A549 (cell line): ENCODE measurements at regions not wholly inside any gene's neighbourhood (a gene's known extent, or its start where the extent isn't known, plus 50 kb on each side); places are given as distances from the start of the nearest gene placed in this dataset.

Source experiments
- ATAC-seq, 2 experiments: fragments of 200-7000 bp in 1 of 2; fragments of >200 bp in 1 of 2; cut with Nextera tagmentation in 1 of 2; cut with Tn5 transposase in 1 of 2; 3 replicates each; pipeline versions ENCODE4 v1.8.0 to v1.9.1; 2018 to 2020; ENCODE audit warnings: mild to moderate bottlenecking in 1 of 2, moderate library complexity in 1 of 2
- CTCF ChIA-PET: fragments of 300-600 bp; sonication (Branson Sonifier 250); formaldehyde crosslinking; extraction: SDS; loops from one replicate; lab custom pipeline; 2021; ENCODE audit warnings: antibody characterized with exemption, inconsistent platforms; lab: Yijun Ruan, JAX
- POLR2A ChIA-PET: fragments of 350-600 bp; formaldehyde crosslinking; extraction: SDS; loops from one replicate; lab custom pipeline; 2021; ENCODE audit warnings: antibody characterized with exemption, inconsistent platforms; lab: Yijun Ruan, JAX
- DNase-seq, 2 experiments: peaks; one replicate each; pipeline versions ENCODE4 v3.0.0 to v3.0.0-alpha.2; 2011 to 2016; ENCODE audit warnings: low read depth in 1 of 2, low spot score in 1 of 2
- FAIRE-seq: peaks from 2 replicates; lab custom pipeline; 2011; peaks lifted over from hg19 to GRCh38; lab: Jason Lieb, UNC
- H3K27ac ChIP-seq, 2 experiments: fragments of >200 bp; sonication (Bioruptor Twin); formaldehyde crosslinking; 3 replicates each; pipeline ENCODE4 v1.5.1; 2016 to 2017
- H3K4me1 ChIP-seq: fragments of >200 bp; sonication (Bioruptor Twin); formaldehyde crosslinking; 3 replicates; pipeline ENCODE4 v1.6.1; 2016
- H3K4me2 ChIP-seq: fragments of >200 bp; sonication (Bioruptor Twin); formaldehyde crosslinking; 3 replicates; pipeline ENCODE4 v1.6.1; 2016
- H3K4me3 ChIP-seq: fragments of >200 bp; sonication (Bioruptor Twin); formaldehyde crosslinking; 3 replicates; pipeline ENCODE4 v1.5.1; 2016
- H3K9me3 ChIP-seq: fragments of >200 bp; sonication (Bioruptor Twin); formaldehyde crosslinking; 3 replicates; pipeline ENCODE4 v1.6.1; 2016
- CBX2 ChIP-seq: fragments of 200-600 bp; sonication (generic); IDR thresholded peaks from 2 replicates; pipeline ENCODE4 v1.6.1; 2016; ENCODE audit warnings: low read depth, mild to moderate bottlenecking, borderline replicate concordance
- CTCF ChIP-seq: fragments of >200 bp; sonication (Bioruptor Twin); formaldehyde crosslinking; IDR thresholded peaks from 3 replicates; pipeline ENCODE4 v1.5.1; 2016
- EHF ChIP-seq: fragments of 250-450 bp; sonication (Bioruptor Pico); IDR thresholded peaks from 2 replicates; pipeline ENCODE4 v1.5.0; 2020; ENCODE audit warnings: mild to moderate bottlenecking
- EP300 ChIP-seq, 2 experiments: fragments of >200 bp; sonication (Bioruptor Twin); formaldehyde crosslinking; IDR thresholded peaks; 2 replicates in 1 of 2; 3 replicates in 1 of 2; pipeline ENCODE4 v1.6.1; 2016 to 2017
- FOSB ChIP-seq: fragments of 250-450 bp; sonication (Bioruptor Pico); IDR thresholded peaks from 2 replicates; pipeline ENCODE4 v1.5.0; 2020; ENCODE audit warnings: mild to moderate bottlenecking, moderate library complexity
- FOSL2 ChIP-seq, 2 experiments: fragments of 450-650 bp in 1 of 2; fragments of >200 bp in 1 of 2; sonication (Bioruptor Twin) in 1 of 2; formaldehyde crosslinking; IDR thresholded peaks; 2 replicates each; pipeline versions ENCODE4 v1.5.0 to v1.6.1; 2016 to 2020; ENCODE audit warnings: mild to moderate bottlenecking in 1 of 2, moderate library complexity in 1 of 2
- GATA3 ChIP-seq: IDR thresholded peaks from 2 replicates; pipeline ENCODE4 v1.6.1; 2012; ENCODE audit warnings: borderline replicate concordance
- HES2 ChIP-seq: fragments of >200 bp; sonication (Bioruptor Twin); formaldehyde crosslinking; IDR thresholded peaks from 2 replicates; pipeline ENCODE4 v1.6.1; 2016
- HEYL ChIP-seq: fragments of 250-450 bp; sonication (Bioruptor Pico); IDR thresholded peaks from 2 replicates; pipeline ENCODE4 v1.8.0; 2021; ENCODE audit warnings: mild to moderate bottlenecking, moderate library complexity
- HOXB13 ChIP-seq: fragments of 250-450 bp; sonication (Bioruptor Pico); IDR thresholded peaks from 2 replicates; pipeline ENCODE4 v1.5.0; 2020; ENCODE audit warnings: low read depth, mild to moderate bottlenecking, moderate library complexity
- JUN ChIP-seq, 2 experiments: fragments of >200 bp; sonication (Bioruptor Twin); formaldehyde crosslinking; IDR thresholded peaks; 2 replicates in 1 of 2; 3 replicates in 1 of 2; pipeline ENCODE4 v1.6.1; 2016 to 2017
- KDM1A ChIP-seq: fragments of 200-600 bp; sonication (generic); IDR thresholded peaks from 2 replicates; pipeline ENCODE4 v1.6.1; 2016; ENCODE audit warnings: low read depth, mild to moderate bottlenecking
- NFE2L2 ChIP-seq: fragments of 150-350 bp; conservative IDR thresholded peaks from 2 replicates; pipeline ENCODE4 v1.6.1; 2014; ENCODE audit warnings: low read length
- NPAS2 ChIP-seq: fragments of 250-450 bp; sonication (Bioruptor Pico); IDR thresholded peaks from 2 replicates; pipeline ENCODE4 v1.8.0; 2022; ENCODE audit warnings: mild to moderate bottlenecking, moderate library complexity, borderline replicate concordance
- PHF8 ChIP-seq: fragments of 200-600 bp; sonication (generic); IDR thresholded peaks from 2 replicates; pipeline ENCODE4 v1.6.1; 2016; ENCODE audit warnings: low read depth, mild to moderate bottlenecking, antibody characterized with exemption, moderate library complexity, borderline replicate concordance
- POLR2A ChIP-seq: IDR thresholded peaks from 2 replicates; pipeline ENCODE4 v1.6.1; 2012; ENCODE audit warnings: mild to moderate bottlenecking, low read length
- POLR2AphosphoS2 ChIP-seq: conservative IDR thresholded peaks from 2 replicates; pipeline ENCODE4 v1.6.1; 2012; ENCODE audit warnings: low read length, improper control_type of control experiment, inconsistent platforms
- RAD21 ChIP-seq, 2 experiments: fragments of >200 bp in 1 of 2; sonication (Bioruptor Twin) in 1 of 2; formaldehyde crosslinking in 1 of 2; IDR thresholded peaks in 1 of 2; conservative IDR thresholded peaks in 1 of 2; 2 replicates in 1 of 2; 3 replicates in 1 of 2; pipeline ENCODE4 v1.6.1; 2012 to 2018; ENCODE audit warnings: inconsistent platforms in 1 of 2
- RCOR1 ChIP-seq: fragments of 150-350 bp; IDR thresholded peaks from 2 replicates; pipeline ENCODE4 v1.6.1; 2014; ENCODE audit warnings: antibody characterized with exemption, low read length, low read depth
- REST ChIP-seq: fragments of 200-600 bp; sonication (generic); IDR thresholded peaks from 2 replicates; pipeline ENCODE4 v1.6.1; 2016; ENCODE audit warnings: antibody characterized with exemption, mild to moderate bottlenecking, moderate library complexity
- RNF2 ChIP-seq: fragments of 200-600 bp; sonication (generic); IDR thresholded peaks from 2 replicates; pipeline ENCODE4 v1.6.1; 2016; ENCODE audit warnings: low read depth, mild to moderate bottlenecking, antibody characterized with exemption, moderate library complexity, borderline replicate concordance
- SMC3 ChIP-seq: fragments of >200 bp; sonication (Bioruptor Twin); formaldehyde crosslinking; IDR thresholded peaks from 3 replicates; pipeline ENCODE4 v1.6.1; 2018; ENCODE audit warnings: inconsistent platforms
- TFCP2L1 ChIP-seq: fragments of 250-450 bp; sonication (Bioruptor Pico); IDR thresholded peaks from 2 replicates; pipeline ENCODE4 v1.5.0; 2021; ENCODE audit warnings: mild to moderate bottlenecking
- ZC3H11A ChIP-seq: fragments of 450-650 bp; IDR thresholded peaks from 2 replicates; pipeline ENCODE4 v1.6.1; 2014; ENCODE audit warnings: antibody characterized with exemption, mild to moderate bottlenecking
- WGBS: methylation state at CpG from one replicate; pipeline ENCODE4 v1.1.6; 2017; ENCODE audit errors: missing lambda C conversion rate; 5-methylcytosine and 5-hydroxymethylcytosine counted together

GRCh38 chr1:5296557-5297179, 642.3 kb downstream of the AJAP1 start:
- DNase-seq (no peak), FAIRE-seq (no peak), ATAC-seq (no peak)
- H3K4me1 ChIP-seq, result no peaks in the 10 kb centered on the region
- no peak for TF ChIP-seq EHF (CRISPR knock-in tag)
- no peak for TF ChIP-seq ZC3H11A
- TF ChIP-seq POLR2AphosphoS2, result no peak
- no peak for TF ChIP-seq RNF2
- TF ChIP-seq POLR2A, result no peak
- no peak for TF ChIP-seq TFCP2L1 (CRISPR knock-in tag)
- no peak for TF ChIP-seq HOXB13 (CRISPR knock-in tag)
- H3K4me2 ChIP-seq, result no peak overlapping the region
- POLR2A ChIA-PET, result no interaction called here
- CTCF ChIA-PET, result interaction anchor here (0.6 kb wide), 1 partner anchor 1284 kb away, joined by 3 read pairs; no protein-coding TSS in a partner anchor
- H3K27ac ChIP-seq, result no peak overlapping the region
- no peaks in the 10 kb centered on the region for H3K9me3 ChIP-seq
- WGBS, result 7% methylated on average over 3 of the region's 18 CpGs
- no peak overlapping the region for H3K4me3 ChIP-seq

- no peak for TF ChIP-seq PHF8
- no peak for TF ChIP-seq KDM1A
- no peak for TF ChIP-seq GATA3
- no peak for TF ChIP-seq CBX2
- POLR2A ChIA-PET, result no interaction called here
- no peak for DNase-seq
Observed at GRCh38 chr1:5296095-5296494, 641.7 kb downstream of the AJAP1 start.

GRCh38 chr1:5291889-5292288, 637.5 kb downstream of the AJAP1 start:
- DNase-seq, result no peak
- no peak for ATAC-seq
- H3K27ac ChIP-seq, result no peak overlapping the region
- no peaks in the 10 kb centered on the region for H3K4me1 ChIP-seq
- H3K4me2 ChIP-seq, result no peak overlapping the region
- POLR2A ChIA-PET, result interaction anchor here (0.6 kb wide), 1 partner anchor 8 kb away, joined by 3 read pairs; no protein-coding TSS in a partner anchor
- H3K4me3 ChIP-seq, result no peak overlapping the region
- CTCF ChIA-PET, result no interaction called here
- H3K9me3 ChIP-seq, result no peaks in the 10 kb centered on the region
- TF ChIP-seq RCOR1 (no peak), HES2 (no peak), EP300 (IDR thresholded peaks at IDR 0.05) (no peak), HEYL (CRISPR knock-in tag) (no peak), NPAS2 (no peak), JUN (IDR thresholded peaks at IDR 0.05) (no peak), NFE2L2 (no peak), RAD21 (conservative IDR thresholded peaks at IDR 0.05 in 1 of 2, IDR thresholded peaks at IDR 0.05 in 1 of 2) (no peak), REST (no peak), CTCF (no peak), FOSL2 (IDR thresholded peaks at IDR 0.05) (no peak), FOSL2 (CRISPR knock-in tag; IDR thresholded peaks at IDR 0.05) (no peak), SMC3 (no peak), TFCP2L1 (CRISPR knock-in tag) (no peak), FOSB (CRISPR knock-in tag) (no peak)
- TF ChIP-seq, all 56 proteins: peak for 0
- 7% methylated on average over 6 of the region's 6 CpGs for WGBS
- FAIRE-seq, result no peak

More at GRCh38 chr1:5296095-5296494, 641.7 kb downstream of the AJAP1 start:
- WGBS, result 28% methylated on average over 12 of the region's 12 CpGs
- H3K27ac ChIP-seq, result no peak overlapping the region
- no peak overlapping the region for H3K4me2 ChIP-seq
- ATAC-seq, result no peak
- no peaks in the 10 kb centered on the region for H3K4me1 ChIP-seq
- FAIRE-seq, result no peak
- H3K4me3 ChIP-seq, result no peak overlapping the region
- CTCF ChIA-PET, result interaction anchor here (0.6 kb wide), 1 partner anchor 1283 kb away, joined by 3 read pairs; no protein-coding TSS in a partner anchor
- no peaks in the 10 kb centered on the region for H3K9me3 ChIP-seq
